Heart right ventricle (tissue), 16 donors: ENCODE measurements at regions not wholly inside any gene's neighbourhood (a gene's known extent, or its start where the extent isn't known, plus 50 kb on each side); places are given as distances from the start of the nearest gene placed in this dataset.

Experiments used
- ATAC-seq, 8 donors: fragments of 200-7000 bp; cut with Tn5 transposase; one replicate each; pipeline ENCODE4 v1.9.1; 2020; ENCODE audit warnings: mild to moderate bottlenecking in 8 of 8, moderate library complexity in 8 of 8, moderate number of reproducible peaks in 1 of 8
- DNase-seq, 2 donors: peaks; one replicate each; pipeline ENCODE4 v3.0.0-alpha.2; 2020
- H3K27ac ChIP-seq, 10 donors: fragments of 200-600 bp; sonication (generic) in 2 of 10; one replicate each; pipeline versions ENCODE4 v1.5.0 to v1.8.0; 2020 to 2022; ENCODE audit warnings: mild to moderate bottlenecking in 3 of 10
- H3K27me3 ChIP-seq, 7 donors: fragments of 200-600 bp; one replicate each; pipeline ENCODE4 v1.8.0; 2021 to 2022; ENCODE audit warnings: mild to moderate bottlenecking in 2 of 7
- H3K36me3 ChIP-seq, 9 donors: fragments of 200-600 bp; sonication (generic) in 1 of 9; one replicate each; pipeline versions ENCODE4 v1.5.0 to v1.8.0; 2020 to 2022; ENCODE audit warnings: mild to moderate bottlenecking in 2 of 9
- H3K4me1 ChIP-seq, 9 donors: fragments of 200-600 bp; sonication (generic) in 1 of 9; one replicate each; pipeline versions ENCODE4 v1.5.0 to v1.8.0; 2020 to 2022; ENCODE audit warnings: mild to moderate bottlenecking in 4 of 9
- H3K4me3 ChIP-seq, 10 donors: fragments of 200-600 bp; sonication (generic) in 2 of 10; one replicate each; pipeline versions ENCODE4 v1.5.0 to v1.8.0; 2020 to 2022; ENCODE audit warnings: mild to moderate bottlenecking in 7 of 10, moderate library complexity in 2 of 10
- H3K9me3 ChIP-seq, 11 donors: fragments of 200-600 bp in 10 of 11; sonication (generic) in 2 of 11; one replicate each; pipeline versions ENCODE4 v1.5.0 to v1.8.0; 2013 to 2022; ENCODE audit warnings: mild to moderate bottlenecking in 2 of 11, control low read depth in 1 of 11, moderate library complexity in 1 of 11
- CTCF ChIP-seq, 9 donors: fragments of 200-600 bp; sonication (generic) in 2 of 9; IDR thresholded peaks; one replicate each; pipeline versions ENCODE4 v1.5.0 to v1.8.0; 2021 to 2022; ENCODE audit warnings: antibody characterized with exemption in 9 of 9, mild to moderate bottlenecking in 5 of 9, moderate library complexity in 1 of 9
- WGBS, 2 donors: extraction: QIAGEN DNeasy Blood & Tissue Kit; methylation state at CpG; one replicate each; pipeline ENCODE4 v1.1.7; 2013; ENCODE audit warnings: inconsistent platforms in 1 of 2; 5-methylcytosine and 5-hydroxymethylcytosine counted together
- intact Hi-C, 10 donors: fragments of 100-400 bp; cut with DNase I; formaldehyde crosslinking; loops; one replicate each; pipeline versions ENCODE4 v1.11.1 to v1.14.2; 2022
- donor health status: Arrhythmogenic right ventricular cardiomyopathy.
- donor health status: ischemic (EF 13 %, LVEDD 7.1; RV severe dilation, severe dysfunction).
- donor health status: healthy with polysubstance abuse.
- donor health status: DM: no; HTN: yes; CAD: no.
- donor health status: DM: no; HTN: no; CAD: no.
- donor health status: ischemic (EF 25% LVEDD 6.9; RV normal size, moderate dysfunction).
- donor health status: ischemic (EF 25% LVEDD 5.7; RV mildly dilated, moderate dysfunction).
- donor health status: healthy.
- donor health status: DM: yes; HTN: yes; CAD: no.
- donor health status: Ischemic cardiomyopathy.
- donor health status: ischemic (EF 35%, LVEDD 5.7; RV mildly dilated, moderate dysfunction).
- donor health status: nonischemic (EF 11% LVEDD 7.7; RV severe dilation, severe dysfunction).
- donor health status: DM: yes; HTN: yes; CAD: no.
- donor health status: PGD.
- donor health status: ischemic (EF 29% LVEDD 5.4; RV normal size, mild dysfunction).
- donor health status: nonischemic (EF 23%, LVEDD 6.1; RV moderate dilation, normal function).

DNA sequence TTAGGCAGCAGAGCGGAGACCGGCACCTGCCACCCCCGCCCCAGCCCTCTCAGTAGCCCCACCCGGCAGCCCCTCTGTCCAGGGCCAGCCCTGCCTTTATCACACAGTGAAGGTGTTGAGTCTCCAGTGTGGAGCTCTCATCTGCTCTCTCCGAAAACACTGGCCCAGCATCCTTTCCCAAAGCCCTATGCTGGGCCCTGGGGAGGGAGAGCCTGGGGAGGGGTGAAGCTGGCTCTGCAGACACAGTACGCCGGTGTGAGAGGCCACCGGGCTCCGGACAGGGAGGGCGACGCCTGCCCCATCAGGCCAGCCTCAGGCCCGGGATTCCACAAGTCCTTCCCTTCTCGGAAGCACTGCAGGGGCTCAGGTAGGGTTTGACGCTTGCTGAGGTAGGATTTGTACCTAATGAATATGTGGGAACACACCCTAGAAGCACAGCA is 186.9 kb downstream of the ERMARD start:
- no peak for TF ChIP-seq CTCF (IDR thresholded peaks at IDR 0.05)
- WGBS, 2 donors = 58 to 67% methylated on average over 14 of the region's 14 CpGs

DNA sequence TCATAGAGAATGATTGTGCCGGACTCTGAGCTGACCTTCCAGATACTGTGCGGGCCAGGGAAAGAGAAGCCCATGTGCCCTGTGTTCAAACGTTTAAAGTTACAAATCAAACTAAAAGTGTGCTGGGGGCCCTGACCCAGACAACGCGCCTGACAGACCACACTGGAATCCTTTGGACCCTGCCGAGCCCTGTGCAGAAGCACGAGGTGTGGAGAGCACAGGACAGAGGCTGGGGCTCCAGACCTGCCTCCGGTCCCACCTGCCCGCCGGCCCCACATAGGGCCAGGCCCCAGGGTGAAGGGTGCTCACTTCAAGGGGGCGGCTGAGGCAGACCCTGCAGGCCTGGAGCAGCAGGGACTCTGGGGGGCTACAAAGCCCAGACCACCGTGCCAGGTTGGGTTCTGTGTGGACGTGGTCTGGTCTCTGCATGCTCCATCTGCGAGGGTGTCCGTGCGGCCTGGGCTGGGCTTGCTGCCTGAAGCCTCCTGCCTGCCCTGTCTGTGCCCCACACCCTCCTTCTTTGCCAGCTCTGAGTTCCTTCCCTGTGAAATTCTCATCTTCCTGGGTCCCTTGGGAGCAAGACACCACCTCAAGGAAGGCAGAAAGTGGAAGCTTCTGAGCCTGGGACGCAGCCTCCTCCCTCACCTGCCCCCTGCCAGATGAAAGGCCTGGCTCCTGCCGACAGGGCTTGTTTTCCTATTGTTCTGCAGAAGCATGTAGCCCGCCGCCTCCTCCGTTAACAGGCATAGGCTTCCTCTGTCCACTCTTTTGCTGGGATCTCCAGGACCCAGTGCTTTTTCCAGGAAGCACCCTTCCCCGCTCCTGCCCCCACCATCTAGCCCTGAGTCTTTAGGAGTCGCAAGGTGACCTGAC is 186.2 kb downstream of the ERMARD start:
- Histone ChIP-seq H3K4me3 (no peak overlapping the region), H3K9me3 (peaks cover 0 to under 1% (median 0%) of the 10 kb centered on the region in 11 donors), H3K27ac (no peak overlapping the region), H3K27me3 (peaks cover 0 to 55% (median 21%) of the 10 kb centered on the region in 7 donors), H3K4me1 (peaks cover 0 to 20% (median 8%) of the 10 kb centered on the region in 9 donors), H3K36me3 (no peaks in the 10 kb centered on the region)
- WGBS, 2 donors = 76 to 79% methylated on average over 23 of the region's 23 CpGs
- DNase-seq (no peak), ATAC-seq (no peak)
- intact Hi-C loops = loop anchor here in 2 of 10 donors (10.0 kb wide), 1 partner anchor 103 kb away; no protein-coding TSS in a partner anchor
- no peak for TF ChIP-seq CTCF (IDR thresholded peaks at IDR 0.05)

More for the DNA sequence above, 186.9 kb downstream of the ERMARD start:
- DNase-seq (no peak), ATAC-seq (no peak)
- Histone ChIP-seq H3K9me3 (peaks cover 0 to 7% (median 0%) of the 10 kb centered on the region in 11 donors), H3K4me3 (no peak overlapping the region), H3K36me3 (no peaks in the 10 kb centered on the region), H3K4me1 (peaks cover 0 to 17% (median 7%) of the 10 kb centered on the region in 9 donors), H3K27me3 (peaks cover 0 to 55% (median 21%) of the 10 kb centered on the region in 7 donors), H3K27ac (no peak overlapping the region)
- intact Hi-C loops = loop anchor here in 2 of 10 donors (10.0 kb wide), 1 partner anchor 103 kb away; no protein-coding TSS in a partner anchor

- intact Hi-C loops = loop anchor here in 2 of 10 donors (10.0 kb wide), 1 partner anchor 102 kb away; no protein-coding TSS in a partner anchor
Measured at GRCh38 chr6:169936355-169936975, 185.0 kb downstream of the ERMARD start.

More at GRCh38 chr6:169936355-169936975, 185.0 kb downstream of the ERMARD start:
- Histone ChIP-seq H3K36me3 (no peaks in the 10 kb centered on the region), H3K4me3 (no peak overlapping the region), H3K9me3 (no peaks in the 10 kb centered on the region), H3K27ac (no peak overlapping the region), H3K27me3 (peaks cover 0 to 55% (median 21%) of the 10 kb centered on the region in 7 donors), H3K4me1 (peaks cover 0 to 20% (median 8%) of the 10 kb centered on the region in 9 donors)
- DNase-seq (no peak), ATAC-seq (no peak)
- no peak for TF ChIP-seq CTCF (IDR thresholded peaks at IDR 0.05)
- 78 to 80% methylated on average over 34 of the region's 34 CpGs for WGBS, 2 donors
